ENCODE measurements at regions not wholly inside any gene's neighbourhood (a gene's known extent, or its start where the extent isn't known, plus 50 kb on each side); places are given as distances from the start of the nearest gene placed in this dataset.
"Not testable (repeated sequence)": the region's sequence is repeated elsewhere in the genome, so short reads cannot be mapped to it uniquely, and the experiment has no call there.

GRCh38 chr1:242662886-242663285, 138.4 kb upstream of the PLD5 start:
- DNase-seq (ENCODE audit: insufficient read length, low spot score), result no peak
- no peak for FAIRE-seq

- DNase-seq (ENCODE audit: insufficient read length, low spot score), result not testable (repeated sequence)
Observed at GRCh38 chr1:242653772-242654171, 129.3 kb upstream of the PLD5 start.

GRCh38 chr1:242651817-242652216, 127.3 kb upstream of the PLD5 start:
- FAIRE-seq (no peak), DNase-seq (ENCODE audit: insufficient read length, low spot score) (no peak)

More at GRCh38 chr1:242653772-242654171, 129.3 kb upstream of the PLD5 start:
- not testable (repeated sequence) for FAIRE-seq

- no peak for DNase-seq (ENCODE audit: insufficient read length, low spot score)
- no peak for FAIRE-seq
Observed at GRCh38 chr1:242641461-242641860, 117.0 kb upstream of the PLD5 start.

GRCh38 chr1:242639104-242639503, 114.6 kb upstream of the PLD5 start:
- DNase-seq (ENCODE audit: insufficient read length, low spot score) (no peak), FAIRE-seq (no peak)

GRCh38 chr1:242634732-242635131, 110.2 kb upstream of the PLD5 start:
- no peak for FAIRE-seq
- no peak for DNase-seq (ENCODE audit: insufficient read length, low spot score)

GRCh38 chr1:242629396-242629795, 104.9 kb upstream of the PLD5 start:
- FAIRE-seq (no peak), DNase-seq (ENCODE audit: insufficient read length, low spot score) (no peak)

GRCh38 chr1:242623756-242624155, 99.3 kb upstream of the PLD5 start:
- DNase-seq (ENCODE audit: insufficient read length, low spot score), result no peak
- no peak for FAIRE-seq

- no peak for DNase-seq (ENCODE audit: insufficient read length, low spot score)
- FAIRE-seq, result no peak
Observed at GRCh38 chr1:242623119-242623518, 98.6 kb upstream of the PLD5 start.

GRCh38 chr1:242613266-242613815, 88.8 kb upstream of the PLD5 start:
- FAIRE-seq (no peak), DNase-seq (ENCODE audit: insufficient read length, low spot score) (no peak)

- DNase-seq (ENCODE audit: insufficient read length, low spot score), result no peak
- FAIRE-seq, result no peak
Observed at GRCh38 chr1:242610209-242610608, 85.7 kb upstream of the PLD5 start.

GRCh38 chr1:242605521-242605920, 81.0 kb upstream of the PLD5 start:
- FAIRE-seq (no peak), DNase-seq (ENCODE audit: insufficient read length, low spot score) (no peak)

- DNase-seq (ENCODE audit: insufficient read length, low spot score), result no peak
- FAIRE-seq, result no peak
Observed at GRCh38 chr1:242602001-242602400, 77.5 kb upstream of the PLD5 start.

- FAIRE-seq, result not testable (repeated sequence)
Observed at GRCh38 chr1:242593756-242594155, 69.3 kb upstream of the PLD5 start.

GRCh38 chr1:242586360-242586680, 61.8 kb upstream of the PLD5 start:
- DNase-seq (ENCODE audit: insufficient read length, low spot score) (no peak), FAIRE-seq (no peak)

More at GRCh38 chr1:242593756-242594155, 69.3 kb upstream of the PLD5 start:
- DNase-seq (ENCODE audit: insufficient read length, low spot score), result not testable (repeated sequence)

- DNase-seq (ENCODE audit: insufficient read length, low spot score) (no peak), FAIRE-seq (no peak)
Observed at GRCh38 chr1:242585616-242586359, 61.3 kb upstream of the PLD5 start.

- no peak for DNase-seq (ENCODE audit: insufficient read length, low spot score)
- FAIRE-seq, result no peak
Observed at GRCh38 chr1:242582669-242583068, 58.2 kb upstream of the PLD5 start.

GRCh38 chr1:242579528-242580235, 55.2 kb upstream of the PLD5 start:
- FAIRE-seq (no peak), DNase-seq (ENCODE audit: insufficient read length, low spot score) (no peak)
